ENCODE measurements at regions not wholly inside any gene's neighbourhood (a gene's known extent, or its start where the extent isn't known, plus 50 kb on each side); places are given as distances from the start of the nearest gene placed in this dataset.

DNA sequence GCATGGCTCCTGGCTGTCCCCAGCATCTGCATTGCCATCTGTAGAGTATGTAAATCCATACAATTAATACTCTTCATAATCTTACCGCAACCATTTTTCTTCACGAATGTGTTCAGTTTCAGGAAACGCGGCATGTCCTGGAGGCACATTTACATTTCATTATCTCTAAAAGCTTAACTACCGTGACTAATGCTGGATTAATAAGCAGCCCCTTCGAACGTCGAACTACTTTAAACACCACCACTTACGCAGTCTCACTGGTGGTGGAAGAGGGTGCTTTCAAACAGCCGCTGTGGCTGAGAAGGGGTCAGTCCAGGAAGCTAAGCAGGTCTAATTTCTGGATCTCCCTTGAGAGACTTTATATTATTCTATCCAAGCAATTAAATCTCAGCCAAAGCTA lies 85.6 kb downstream of the C5orf15 start:
- no peak for DNase-seq (ENCODE audit: low read depth in 1 of 2, low spot score in 1 of 2)
- Histone ChIP-seq H3K4me3 (no peak overlapping the region), H3K9me3 (ENCODE audit: low read depth) (no peaks in the 10 kb centered on the region), H3K27me3 (no peaks in the 10 kb centered on the region), H3K36me3 (no peaks in the 10 kb centered on the region), H3K4me1 (ENCODE audit: low read depth) (no peaks in the 10 kb centered on the region), H3K27ac (no peak overlapping the region)
- TF ChIP-seq, protein P1, sequence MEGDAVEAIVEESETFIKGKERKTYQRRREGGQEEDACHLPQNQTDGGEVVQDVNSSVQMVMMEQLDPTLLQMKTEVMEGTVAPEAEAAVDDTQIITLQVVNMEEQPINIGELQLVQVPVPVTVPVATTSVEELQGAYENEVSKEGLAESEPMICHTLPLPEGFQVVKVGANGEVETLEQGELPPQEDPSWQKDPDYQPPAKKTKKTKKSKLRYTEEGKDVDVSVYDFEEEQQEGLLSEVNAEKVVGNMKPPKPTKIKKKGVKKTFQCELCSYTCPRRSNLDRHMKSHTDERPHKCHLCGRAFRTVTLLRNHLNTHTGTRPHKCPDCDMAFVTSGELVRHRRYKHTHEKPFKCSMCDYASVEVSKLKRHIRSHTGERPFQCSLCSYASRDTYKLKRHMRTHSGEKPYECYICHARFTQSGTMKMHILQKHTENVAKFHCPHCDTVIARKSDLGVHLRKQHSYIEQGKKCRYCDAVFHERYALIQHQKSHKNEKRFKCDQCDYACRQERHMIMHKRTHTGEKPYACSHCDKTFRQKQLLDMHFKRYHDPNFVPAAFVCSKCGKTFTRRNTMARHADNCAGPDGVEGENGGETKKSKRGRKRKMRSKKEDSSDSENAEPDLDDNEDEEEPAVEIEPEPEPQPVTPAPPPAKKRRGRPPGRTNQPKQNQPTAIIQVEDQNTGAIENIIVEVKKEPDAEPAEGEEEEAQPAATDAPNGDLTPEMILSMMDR (IDR thresholded peaks at IDR 0.05; ENCODE audit: low read depth, low read length), result no peak

DNA sequence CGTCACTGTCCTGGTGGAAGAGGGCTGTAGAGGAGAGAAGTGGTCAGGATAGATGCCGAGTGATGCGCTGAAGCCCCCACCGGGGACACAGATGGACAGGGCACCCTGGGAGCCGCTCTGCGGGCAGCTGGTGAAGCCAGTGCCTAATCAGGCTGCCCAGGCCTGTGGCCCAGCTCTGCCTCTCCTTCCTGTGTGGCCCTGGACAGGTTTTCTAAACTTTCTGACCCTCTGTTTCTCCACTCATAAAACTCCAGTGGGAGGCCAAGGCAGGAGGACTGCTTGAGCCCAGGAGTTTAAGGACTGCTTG lies 86.1 kb downstream of the C5orf15 start:
- no peak for DNase-seq (ENCODE audit: low read depth in 1 of 2, low spot score in 1 of 2)
- Histone ChIP-seq H3K4me3 (no peak overlapping the region), H3K4me1 (ENCODE audit: low read depth) (no peaks in the 10 kb centered on the region), H3K27me3 (no peaks in the 10 kb centered on the region), H3K9me3 (ENCODE audit: low read depth) (no peaks in the 10 kb centered on the region), H3K36me3 (no peaks in the 10 kb centered on the region), H3K27ac (no peak overlapping the region)
- TF ChIP-seq, protein P1 (IDR thresholded peaks at IDR 0.05; ENCODE audit: low read depth, low read length), result no peak

DNA sequence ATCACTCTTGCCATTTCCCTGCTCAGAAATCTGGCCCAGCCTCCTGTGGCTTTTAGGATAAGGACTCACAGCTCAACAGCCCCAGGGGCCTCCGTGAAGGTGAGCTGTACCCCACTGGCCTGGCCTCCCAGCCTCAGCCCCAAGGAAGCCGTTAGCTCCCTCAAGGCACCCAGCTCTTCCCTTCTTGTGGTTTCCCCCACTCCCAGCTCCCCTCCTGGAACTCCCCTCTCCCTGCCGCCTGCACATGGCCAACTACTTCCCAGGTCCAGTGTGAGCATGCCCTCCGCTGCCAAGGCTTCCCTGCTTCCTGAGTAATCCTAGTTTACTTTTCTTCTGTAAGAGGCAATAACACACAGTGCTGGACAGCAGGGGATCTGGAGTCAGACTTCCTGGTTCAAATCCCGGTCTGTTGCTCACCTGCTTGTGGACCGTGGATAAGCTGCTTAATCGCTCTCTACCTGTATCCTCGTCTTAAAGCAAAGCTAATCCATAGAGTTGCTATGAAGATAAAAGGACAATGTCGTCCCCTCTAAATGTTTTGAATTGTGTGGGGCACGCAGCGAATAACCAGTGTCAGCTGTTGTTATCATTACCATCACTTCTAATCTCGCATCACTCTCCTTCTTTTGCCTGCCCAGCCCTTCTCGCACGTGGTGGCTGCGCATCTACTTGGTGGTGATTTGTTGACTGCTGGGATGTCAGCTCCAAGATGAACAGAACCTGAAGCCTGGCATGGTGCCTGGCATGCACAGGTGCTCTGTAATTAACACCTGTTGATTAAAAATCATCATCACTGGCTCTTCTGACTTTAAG lies 86.6 kb downstream of the C5orf15 start:
- no peaks in the 10 kb centered on the region for H3K9me3 ChIP-seq (ENCODE audit: low read depth)
- H3K36me3 ChIP-seq, result no peaks in the 10 kb centered on the region
- H3K4me3 ChIP-seq, result no peak overlapping the region
- TF ChIP-seq, protein P1 (IDR thresholded peaks at IDR 0.05; ENCODE audit: low read depth, low read length), result no peak
- H3K4me1 ChIP-seq (ENCODE audit: low read depth), result no peaks in the 10 kb centered on the region
- H3K27ac ChIP-seq, result no peak overlapping the region
- no peaks in the 10 kb centered on the region for H3K27me3 ChIP-seq
- no peak for DNase-seq (ENCODE audit: low read depth in 1 of 2, low spot score in 1 of 2)

GRCh38 chr5:133878236-133878555 lies 90.2 kb downstream of the C5orf15 start:
- TF ChIP-seq, protein P1 (IDR thresholded peaks at IDR 0.05; ENCODE audit: low read depth, low read length), result no peak
- no peaks in the 10 kb centered on the region for H3K36me3 ChIP-seq

DNA sequence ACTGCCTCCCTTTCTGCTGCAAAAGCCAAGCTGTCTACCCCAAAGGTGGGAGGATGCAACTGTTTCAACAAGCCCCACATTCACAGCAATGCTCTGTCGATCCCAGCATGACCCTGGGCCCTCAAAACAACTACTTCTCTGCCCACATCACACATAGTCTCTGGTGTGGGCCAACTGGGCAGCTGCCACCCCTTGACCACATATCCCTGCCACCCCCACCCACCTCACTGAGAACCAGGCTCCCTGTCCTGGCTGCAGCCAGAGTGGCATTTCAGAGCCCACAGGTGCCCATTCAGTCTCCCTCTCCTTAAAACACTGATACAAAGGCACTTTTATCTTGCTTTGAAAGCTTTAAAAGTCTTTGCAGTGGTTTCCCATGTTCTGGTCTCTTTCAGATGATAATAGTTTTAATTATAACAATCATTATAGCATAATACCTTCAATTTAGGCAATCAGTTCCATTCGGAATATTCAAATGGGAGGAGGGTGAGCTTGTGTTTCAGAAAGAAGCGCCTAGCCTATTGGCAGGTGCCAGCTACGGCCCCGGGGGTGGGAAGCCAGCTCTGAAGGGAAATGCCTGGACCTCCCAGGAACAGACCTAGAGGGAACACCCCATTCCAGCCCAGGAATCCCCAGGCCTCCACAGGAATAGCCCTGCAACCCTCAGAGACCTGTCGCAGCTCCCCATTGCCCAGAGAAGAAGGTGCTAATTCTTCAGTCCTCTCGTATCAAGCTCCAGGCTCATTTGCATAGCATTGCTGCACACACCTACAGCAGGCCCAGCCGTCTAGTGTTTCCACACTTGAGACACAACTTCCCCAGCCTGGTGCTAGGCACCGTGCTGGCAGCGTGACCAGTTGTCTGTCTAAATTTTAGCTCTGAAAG lies 90.8 kb downstream of the C5orf15 start:
- no peaks in the 10 kb centered on the region for H3K36me3 ChIP-seq
- no peak overlapping the region for H3K4me3 ChIP-seq
- no peak overlapping the region for H3K27ac ChIP-seq
- TF ChIP-seq, protein P1 (IDR thresholded peaks at IDR 0.05; ENCODE audit: low read depth, low read length), result no peak
- DNase-seq (ENCODE audit: low read depth in 1 of 2, low spot score in 1 of 2), result no peak
- H3K27me3 ChIP-seq, result no peaks in the 10 kb centered on the region
- H3K4me1 ChIP-seq (ENCODE audit: low read depth), result no peaks in the 10 kb centered on the region
- no peaks in the 10 kb centered on the region for H3K9me3 ChIP-seq (ENCODE audit: low read depth)

More at GRCh38 chr5:133878236-133878555, 90.2 kb downstream of the C5orf15 start:
- DNase-seq (ENCODE audit: low read depth in 1 of 2, low spot score in 1 of 2), result no peak
- Histone ChIP-seq H3K9me3 (ENCODE audit: low read depth) (no peaks in the 10 kb centered on the region), H3K27ac (no peak overlapping the region), H3K27me3 (no peaks in the 10 kb centered on the region), H3K4me1 (ENCODE audit: low read depth) (no peaks in the 10 kb centered on the region), H3K4me3 (no peak overlapping the region)
